Effector memory CD8-positive, alpha-beta T cell (primary cell): ENCODE measurements at regions not wholly inside any gene's neighbourhood (a gene's known extent, or its start where the extent isn't known, plus 50 kb on each side); places are given as distances from the start of the nearest gene placed in this dataset.
A peak's percentile ranks its signal among the peaks of the same experiment; 100 is the strongest.

Experiments used
- ATAC-seq: fragments of 150-1000 bp; cut with Tn5 transposase; replicated peaks from 2 replicates; pipeline ENCODE4 v1.10.0; 2021; ENCODE audit warnings: mild to moderate bottlenecking, moderate library complexity
- DNase-seq, 3 experiments: peaks; one replicate each; pipeline ENCODE4 v3.0.0; 2021
- H3K27ac Mint-ChIP-seq, 2 donors: one replicate each; pipeline ENCODE4 v1.8.0; 2022; ENCODE audit warnings: mild to moderate bottlenecking in 2 of 2, mixed read lengths in 2 of 2, moderate library complexity in 2 of 2
- H3K27me3 Mint-ChIP-seq, 2 donors: one replicate each; pipeline ENCODE4 v1.8.0; 2022; ENCODE audit warnings: mixed read lengths in 2 of 2
- H3K36me3 Mint-ChIP-seq: one replicate; pipeline ENCODE4 v1.8.0; 2022; ENCODE audit warnings: mild to moderate bottlenecking, moderate library complexity, mixed read lengths; ENCODE audit not compliant: insufficient read depth
- H3K4me1 Mint-ChIP-seq, 2 donors: one replicate each; pipeline ENCODE4 v1.8.0; 2022; ENCODE audit warnings: low read depth in 2 of 2, mixed read lengths in 2 of 2
- H3K4me3 Mint-ChIP-seq, 2 donors: one replicate each; pipeline ENCODE4 v1.8.0; 2022; ENCODE audit warnings: mild to moderate bottlenecking in 2 of 2, mixed read lengths in 2 of 2, moderate library complexity in 2 of 2
- H3K9me3 Mint-ChIP-seq, 2 donors: one replicate each; pipeline ENCODE4 v1.8.0; 2022; ENCODE audit warnings: mixed read lengths in 2 of 2

GRCh38 chr6:168369786-168370185, 50.2 kb upstream of the DACT2 start:
- Mint-ChIP-seq H3K9me3 (no peaks in the 10 kb centered on the region), H3K4me3 (no peak overlapping the region), H3K36me3 (no peaks in the 10 kb centered on the region), H3K27ac (no peak overlapping the region), H3K27me3 (peaks cover 0 to 8% of the 10 kb centered on the region in 2 donors), H3K4me1 (peaks cover 0 to 6% of the 10 kb centered on the region in 2 donors)
- ATAC-seq (no peak), DNase-seq (no peak)

GRCh38 chr6:168370310-168370991, 50.9 kb upstream of the DACT2 start:
- Mint-ChIP-seq H3K4me3 (no peak overlapping the region), H3K27ac (no peak overlapping the region), H3K27me3 (peaks cover 0 to 7% of the 10 kb centered on the region in 2 donors), H3K4me1 (peaks cover 0 to 6% of the 10 kb centered on the region in 2 donors), H3K9me3 (no peaks in the 10 kb centered on the region), H3K36me3 (no peaks in the 10 kb centered on the region)
- DNase-seq = peak; percentile 31 to 56 (median 35)
- ATAC-seq = peak; percentile 56

- H3K4me3 Mint-ChIP-seq = no peak overlapping the region
- DNase-seq (no peak), ATAC-seq (no peak)
- peaks cover 0 to 7% of the 10 kb centered on the region in 2 donors for H3K27me3 Mint-ChIP-seq
- H3K36me3 Mint-ChIP-seq = no peaks in the 10 kb centered on the region
- no peaks in the 10 kb centered on the region for H3K9me3 Mint-ChIP-seq
- no peak overlapping the region for H3K27ac Mint-ChIP-seq
- H3K4me1 Mint-ChIP-seq = peaks cover 0 to 6% of the 10 kb centered on the region in 2 donors
Measured at GRCh38 chr6:168371185-168371584, 51.6 kb upstream of the DACT2 start.

- DNase-seq = no peak
- H3K4me3 Mint-ChIP-seq = no peak overlapping the region
- no peak overlapping the region for H3K27ac Mint-ChIP-seq
- no peak for ATAC-seq
- H3K9me3 Mint-ChIP-seq = no peaks in the 10 kb centered on the region
- H3K36me3 Mint-ChIP-seq = no peaks in the 10 kb centered on the region
- peaks cover 0 to 7% of the 10 kb centered on the region in 2 donors for H3K27me3 Mint-ChIP-seq
- peaks cover 0 to 6% of the 10 kb centered on the region in 2 donors for H3K4me1 Mint-ChIP-seq
Measured at GRCh38 chr6:168371618-168371980, 52.0 kb upstream of the DACT2 start.

- ATAC-seq = no peak
- Mint-ChIP-seq H3K4me1 (peaks cover 0 to 6% of the 10 kb centered on the region in 2 donors), H3K27ac (no peak overlapping the region), H3K4me3 (no peak overlapping the region), H3K36me3 (no peaks in the 10 kb centered on the region), H3K9me3 (no peaks in the 10 kb centered on the region), H3K27me3 (peaks cover 0 to 7% of the 10 kb centered on the region in 2 donors)
- no peak for DNase-seq
Measured at GRCh38 chr6:168371981-168372711, 52.6 kb upstream of the DACT2 start.

- Mint-ChIP-seq H3K36me3 (no peaks in the 10 kb centered on the region), H3K27me3 (peaks cover 0 to 7% of the 10 kb centered on the region in 2 donors), H3K4me3 (no peak overlapping the region), H3K9me3 (no peaks in the 10 kb centered on the region), H3K4me1 (peaks cover 0 to 4% of the 10 kb centered on the region in 2 donors), H3K27ac (no peak overlapping the region)
- no peak for DNase-seq
- no peak for ATAC-seq
Measured at GRCh38 chr6:168372889-168373288, 53.3 kb upstream of the DACT2 start.

GRCh38 chr6:168373389-168373788, 53.8 kb upstream of the DACT2 start:
- H3K27ac Mint-ChIP-seq = no peak overlapping the region
- ATAC-seq = no peak
- no peaks in the 10 kb centered on the region for H3K9me3 Mint-ChIP-seq
- peaks cover 0 to 4% of the 10 kb centered on the region in 2 donors for H3K4me1 Mint-ChIP-seq
- H3K4me3 Mint-ChIP-seq = no peak overlapping the region
- no peak for DNase-seq
- H3K27me3 Mint-ChIP-seq = peaks cover 0 to 7% of the 10 kb centered on the region in 2 donors
- H3K36me3 Mint-ChIP-seq = no peaks in the 10 kb centered on the region

- DNase-seq = no peak
- H3K27me3 Mint-ChIP-seq = peaks cover 0 to 3% of the 10 kb centered on the region in 2 donors
- H3K9me3 Mint-ChIP-seq = no peaks in the 10 kb centered on the region
- H3K4me3 Mint-ChIP-seq = no peak overlapping the region
- no peak for ATAC-seq
- no peaks in the 10 kb centered on the region for H3K36me3 Mint-ChIP-seq
- H3K27ac Mint-ChIP-seq = no peak overlapping the region
- peaks cover 0 to 4% of the 10 kb centered on the region in 2 donors for H3K4me1 Mint-ChIP-seq
Measured at GRCh38 chr6:168374051-168374502, 54.5 kb upstream of the DACT2 start.

- DNase-seq = no peak
- no peaks in the 10 kb centered on the region for H3K27me3 Mint-ChIP-seq
- peaks cover 0 to 4% of the 10 kb centered on the region in 2 donors for H3K4me1 Mint-ChIP-seq
- no peaks in the 10 kb centered on the region for H3K9me3 Mint-ChIP-seq
- H3K27ac Mint-ChIP-seq = no peak overlapping the region
- no peak for ATAC-seq
- H3K36me3 Mint-ChIP-seq = no peaks in the 10 kb centered on the region
- H3K4me3 Mint-ChIP-seq = no peak overlapping the region
Measured at GRCh38 chr6:168374541-168375071, 55.0 kb upstream of the DACT2 start.

GRCh38 chr6:168376120-168376519, 56.5 kb upstream of the DACT2 start:
- ATAC-seq = no peak
- Mint-ChIP-seq H3K4me1 (peaks cover 0 to 2% of the 10 kb centered on the region in 2 donors), H3K36me3 (no peaks in the 10 kb centered on the region), H3K27ac (no peak overlapping the region), H3K4me3 (no peak overlapping the region), H3K27me3 (no peaks in the 10 kb centered on the region), H3K9me3 (no peaks in the 10 kb centered on the region)
- DNase-seq = no peak

- H3K4me3 Mint-ChIP-seq = no peak overlapping the region
- no peaks in the 10 kb centered on the region for H3K9me3 Mint-ChIP-seq
- H3K27ac Mint-ChIP-seq = no peak overlapping the region
- no peak for DNase-seq
- no peaks in the 10 kb centered on the region for H3K36me3 Mint-ChIP-seq
- H3K4me1 Mint-ChIP-seq = peaks cover 0 to 2% of the 10 kb centered on the region in 2 donors
- ATAC-seq = no peak
- no peaks in the 10 kb centered on the region for H3K27me3 Mint-ChIP-seq
Measured at GRCh38 chr6:168376811-168377483, 57.4 kb upstream of the DACT2 start.

- H3K27me3 Mint-ChIP-seq = no peaks in the 10 kb centered on the region
- H3K36me3 Mint-ChIP-seq = no peaks in the 10 kb centered on the region
- H3K4me1 Mint-ChIP-seq = peaks cover 0 to 2% of the 10 kb centered on the region in 2 donors
- no peak overlapping the region for H3K4me3 Mint-ChIP-seq
- no peak for DNase-seq
- no peaks in the 10 kb centered on the region for H3K9me3 Mint-ChIP-seq
- ATAC-seq = no peak
- no peak overlapping the region for H3K27ac Mint-ChIP-seq
Measured at GRCh38 chr6:168377484-168377855, 57.9 kb upstream of the DACT2 start.
